GM19099 (cell line): ENCODE measurements at regions not wholly inside any gene's neighbourhood (a gene's known extent, or its start where the extent isn't known, plus 50 kb on each side); places are given as distances from the start of the nearest gene placed in this dataset.

Experiments used
- POLR2A ChIP-seq: IDR thresholded peaks from 3 replicates; pipeline ENCODE4 v1.6.1; 2011; ENCODE audit warnings: low read depth; ENCODE audit not compliant: insufficient read length; ENCODE audit errors: extremely low read depth

DNA sequence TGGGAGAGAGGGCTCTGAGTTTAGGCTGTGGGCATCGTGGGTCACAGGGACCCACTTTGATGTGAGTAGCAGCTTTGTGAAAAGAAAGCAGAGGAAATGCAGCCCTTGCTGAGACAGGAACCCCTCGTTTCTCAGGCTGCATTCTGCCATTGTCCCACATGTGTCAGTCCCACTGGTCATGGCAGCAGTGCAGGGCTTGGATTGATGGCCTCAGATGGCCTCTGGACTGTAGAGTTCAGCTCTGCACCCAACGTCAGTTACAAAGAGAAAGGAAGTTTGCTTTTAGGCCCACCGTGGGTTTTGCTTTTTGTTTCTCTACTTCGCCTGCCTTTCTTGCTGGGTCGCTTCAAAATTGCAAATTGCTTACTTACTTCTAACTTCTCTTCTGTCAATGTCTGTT, 248.3 kb upstream of the KLF3 start:
- no peak for TF ChIP-seq POLR2A

DNA sequence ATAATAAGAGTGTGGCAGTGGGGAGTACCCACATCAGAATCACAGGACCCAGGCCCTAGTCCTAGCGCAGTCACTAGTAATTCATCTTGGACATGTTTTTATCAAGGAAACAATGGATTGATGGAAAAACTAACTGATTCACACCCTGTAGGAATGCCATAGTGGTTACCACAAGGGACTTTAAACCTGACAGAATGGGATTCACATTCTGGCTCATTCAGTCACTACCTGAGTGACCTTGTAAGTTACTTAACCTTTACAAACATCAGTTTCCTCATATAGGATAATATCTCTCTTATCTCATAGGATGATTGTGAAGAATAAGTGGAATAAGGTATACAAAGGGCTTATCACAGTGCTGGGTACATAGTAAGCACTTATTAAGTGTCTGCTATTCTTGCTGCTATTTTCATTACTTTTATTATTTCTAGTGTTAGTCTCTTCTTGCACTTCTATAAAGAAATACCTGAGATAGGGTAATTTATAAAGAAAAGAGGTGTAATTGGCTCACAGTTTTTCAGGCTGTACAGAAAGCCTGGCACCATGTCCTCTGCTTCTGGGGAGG, 247.5 kb upstream of the KLF3 start:
- TF ChIP-seq POLR2A, result no peak

DNA sequence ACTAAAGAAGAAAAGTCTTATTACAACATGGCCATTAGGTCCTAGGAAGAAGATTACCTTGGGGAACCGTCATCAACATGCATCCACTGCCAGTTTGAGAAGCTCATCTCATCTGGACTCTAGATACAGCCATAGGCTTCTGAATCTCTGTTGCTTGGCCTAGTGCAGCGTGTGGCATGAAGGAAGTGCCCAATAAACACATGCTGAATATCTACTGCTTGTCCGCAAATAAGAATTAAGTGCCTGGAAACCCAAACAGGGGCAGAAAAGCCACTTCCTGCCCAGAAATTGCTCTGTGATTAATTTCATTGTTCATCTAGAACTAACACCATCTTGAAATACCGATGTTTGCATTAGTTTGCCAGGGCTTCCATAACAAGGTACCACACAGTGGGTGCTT, 241.1 kb upstream of the KLF3 start:
- no peak for TF ChIP-seq POLR2A

DNA sequence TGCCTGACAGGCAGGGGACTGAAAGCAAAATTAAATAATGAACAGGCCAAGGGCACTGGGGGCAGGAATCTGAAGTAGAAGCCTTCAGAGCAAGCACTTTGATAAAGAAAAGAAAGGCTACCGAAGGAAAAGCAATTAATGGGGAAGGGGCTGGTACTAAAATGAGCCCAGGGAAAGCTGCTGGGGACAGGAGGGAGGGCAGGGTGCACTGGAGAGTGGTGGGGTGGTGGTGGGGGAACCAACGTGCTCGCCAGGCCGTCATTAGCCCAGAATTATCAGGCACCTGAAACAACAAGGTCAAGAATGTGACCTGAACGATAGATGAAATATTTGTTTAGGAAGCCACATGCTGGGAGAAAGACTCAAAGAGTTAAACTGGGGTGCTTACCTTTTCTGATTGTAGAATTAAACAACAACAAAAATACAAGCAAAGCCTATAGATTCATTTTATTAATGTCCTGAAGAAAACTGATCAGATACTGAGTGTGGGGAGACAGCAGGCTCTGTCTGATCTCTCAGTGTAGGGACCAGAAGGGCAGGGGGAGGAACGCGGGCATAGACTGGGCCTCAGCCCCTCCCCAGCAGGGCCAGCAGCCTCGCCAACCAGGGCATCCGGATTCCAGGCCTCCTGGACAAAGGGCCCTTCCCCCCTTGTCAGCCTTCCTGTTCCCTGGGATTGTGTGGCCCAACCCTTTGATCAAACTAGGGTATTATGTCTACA, 239.7 kb upstream of the KLF3 start:
- no peak for TF ChIP-seq POLR2A

DNA sequence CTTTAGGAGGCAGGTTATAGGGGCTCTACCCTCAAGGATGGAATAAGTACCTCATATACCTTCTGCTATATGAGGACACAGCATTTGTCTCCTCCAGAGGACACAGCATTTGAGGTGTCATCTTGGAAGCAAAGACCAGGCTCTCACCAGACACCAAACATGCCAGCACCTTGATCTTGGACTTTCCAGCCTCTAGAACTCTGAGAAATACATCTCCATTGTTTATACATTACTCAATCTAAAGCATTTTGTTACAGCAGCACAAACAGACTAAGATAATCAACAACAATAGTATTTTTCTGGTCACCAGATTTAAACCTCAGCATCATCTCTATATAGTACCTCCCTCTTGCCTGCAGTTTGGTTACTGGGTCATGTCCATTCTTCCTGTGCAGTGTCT, 237.5 kb upstream of the KLF3 start:
- no peak for TF ChIP-seq POLR2A

DNA sequence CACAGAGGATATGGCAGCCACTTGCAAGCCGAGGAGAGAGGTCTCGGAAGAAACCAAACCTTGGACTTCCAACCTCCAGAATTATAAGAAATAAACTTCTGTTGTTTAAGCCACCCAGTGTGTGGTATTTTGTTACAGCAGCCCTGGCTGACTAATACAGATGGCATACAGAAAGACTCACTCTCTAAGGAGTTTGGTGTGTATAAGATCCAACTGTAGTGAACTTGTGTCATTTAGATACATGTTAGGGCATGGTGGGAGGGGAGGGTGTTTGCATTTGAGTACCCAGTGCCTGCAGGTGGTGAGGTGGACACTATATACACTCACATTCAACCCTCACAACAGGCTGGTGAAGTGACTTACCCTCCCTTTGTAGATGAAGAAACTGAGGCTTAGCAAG, 233.2 kb upstream of the KLF3 start:
- no peak for TF ChIP-seq POLR2A

DNA sequence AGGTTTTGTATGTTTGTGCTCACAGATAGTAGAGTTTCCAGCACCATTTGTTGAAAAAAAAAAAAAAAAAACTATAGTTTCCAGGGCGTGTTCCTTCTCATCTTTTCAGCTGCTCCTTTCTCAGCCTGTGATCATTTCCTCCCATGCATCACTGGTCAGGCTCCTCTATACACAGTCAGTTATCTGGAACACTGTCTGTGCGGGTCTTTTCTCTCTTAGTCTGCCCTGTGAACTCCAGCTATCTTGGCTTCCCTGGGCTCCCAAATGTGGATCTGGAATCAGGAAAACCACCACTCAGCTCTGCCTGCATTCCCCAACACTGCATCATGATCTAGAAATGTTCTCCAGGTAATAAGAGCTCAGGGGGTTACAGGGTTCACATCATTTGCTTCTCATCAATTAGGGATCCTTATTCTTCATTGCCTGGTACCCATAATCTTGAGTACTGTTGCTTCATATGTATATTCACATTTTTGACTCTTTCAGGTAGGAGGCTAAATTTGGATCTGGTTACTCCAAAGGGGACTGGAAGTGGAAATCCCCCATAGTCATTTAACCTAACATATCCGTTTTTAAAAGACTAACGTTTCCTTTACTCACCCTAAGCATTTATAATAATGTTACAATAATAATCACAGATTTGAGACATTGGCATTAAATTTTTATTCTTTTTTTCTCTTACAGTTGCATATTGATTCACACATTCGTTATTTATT, 221.8 kb upstream of the KLF3 start:
- TF ChIP-seq POLR2A, result no peak

DNA sequence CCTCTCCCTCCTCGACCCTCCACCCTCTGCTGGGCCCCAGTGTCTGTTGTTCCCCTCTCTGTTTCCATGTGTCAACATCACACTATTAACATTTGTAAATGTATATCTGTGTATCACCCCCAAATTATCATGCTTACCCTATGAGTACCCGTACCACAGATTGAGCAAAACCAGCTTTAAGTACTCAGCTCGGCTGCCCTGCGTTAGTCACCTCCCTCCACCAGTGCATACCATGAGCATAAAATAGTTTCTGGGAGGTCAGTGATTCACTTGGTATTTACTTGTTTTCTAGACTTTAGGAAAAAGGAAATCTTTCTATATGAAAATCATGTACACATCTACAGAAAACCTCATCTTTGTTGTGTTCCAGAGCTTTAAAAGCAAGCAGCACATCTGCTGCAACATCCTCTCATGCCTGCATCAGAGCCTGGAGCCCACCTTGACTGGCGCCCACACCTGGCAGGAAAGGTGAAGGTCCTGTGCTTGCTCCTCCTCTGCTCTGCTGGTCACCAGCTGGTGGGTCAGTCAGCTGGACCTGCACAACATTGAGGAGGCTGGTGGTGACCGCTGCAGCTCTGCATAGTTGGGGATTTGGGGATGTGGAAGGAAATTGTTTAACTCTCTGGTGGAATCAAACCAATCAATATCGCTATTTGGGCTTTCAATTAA, 214.4 kb upstream of the KLF3 start:
- TF ChIP-seq POLR2A, result no peak

DNA sequence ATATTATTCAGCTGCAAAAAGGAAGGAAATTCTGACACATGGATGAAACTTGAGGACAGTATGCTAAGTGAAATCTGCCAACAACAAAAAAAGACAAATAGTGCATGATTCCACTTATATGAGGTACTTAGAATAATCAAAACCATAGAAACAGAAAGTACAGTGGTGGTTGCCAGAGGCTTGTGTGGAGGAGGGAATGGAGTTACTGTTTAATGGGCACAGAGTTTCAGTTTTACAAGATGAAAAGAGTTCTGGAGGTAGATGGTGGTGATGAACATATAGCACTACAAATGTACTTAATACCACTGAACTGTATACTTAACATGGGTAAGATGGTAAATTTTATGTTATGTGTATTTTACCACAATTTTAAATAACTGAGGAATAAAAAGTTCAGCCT, 212.0 kb upstream of the KLF3 start:
- no peak for TF ChIP-seq POLR2A

DNA sequence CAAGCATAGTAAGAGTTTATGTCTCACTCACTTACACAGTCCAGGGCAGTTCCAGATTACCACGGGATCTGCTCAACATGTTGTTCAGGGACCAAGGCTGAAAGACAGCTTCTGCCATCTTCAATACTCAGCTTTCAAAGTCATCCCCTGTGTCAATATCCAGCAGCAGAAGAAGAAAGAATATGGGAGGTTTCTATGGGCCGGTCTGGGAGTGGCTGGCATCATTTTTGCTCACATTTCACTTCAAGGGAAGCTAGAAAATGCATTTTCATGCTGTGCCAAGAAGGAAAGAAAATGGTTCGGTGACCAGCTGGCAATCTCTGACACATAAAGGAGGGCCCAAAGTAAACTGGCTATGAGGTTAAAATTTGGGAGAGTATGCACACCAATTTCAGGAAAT, 211.5 kb upstream of the KLF3 start:
- no peak for TF ChIP-seq POLR2A

DNA sequence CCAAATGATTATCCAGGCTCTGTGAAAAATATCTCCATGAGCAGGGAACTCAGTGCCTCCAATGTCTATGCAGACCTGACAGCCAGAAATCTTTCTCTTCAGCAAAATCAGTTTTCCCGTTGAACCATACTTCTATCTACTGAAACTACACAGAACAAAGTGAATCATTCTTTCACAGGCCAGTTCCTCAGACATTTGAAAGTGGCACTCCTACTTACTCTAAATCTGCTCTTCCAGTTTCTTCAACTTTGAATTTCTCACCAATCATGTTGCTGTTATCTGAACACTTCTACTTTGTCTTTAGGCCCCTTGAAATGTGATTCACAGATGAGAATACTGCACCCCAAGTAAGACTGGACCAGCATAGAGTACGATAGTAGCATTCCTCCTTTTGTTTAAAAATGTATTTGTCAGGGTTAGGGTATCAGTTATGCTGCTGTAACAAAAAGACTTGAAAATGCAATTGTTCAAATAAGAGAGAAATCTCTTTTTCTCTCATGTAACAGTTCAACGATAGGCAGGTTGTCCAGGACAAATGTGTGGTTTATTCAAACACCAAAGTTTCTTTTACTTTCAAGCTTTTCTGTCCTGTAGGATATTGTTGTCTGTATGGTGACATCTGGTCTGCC, 210.6 kb upstream of the KLF3 start:
- no peak for TF ChIP-seq POLR2A

DNA sequence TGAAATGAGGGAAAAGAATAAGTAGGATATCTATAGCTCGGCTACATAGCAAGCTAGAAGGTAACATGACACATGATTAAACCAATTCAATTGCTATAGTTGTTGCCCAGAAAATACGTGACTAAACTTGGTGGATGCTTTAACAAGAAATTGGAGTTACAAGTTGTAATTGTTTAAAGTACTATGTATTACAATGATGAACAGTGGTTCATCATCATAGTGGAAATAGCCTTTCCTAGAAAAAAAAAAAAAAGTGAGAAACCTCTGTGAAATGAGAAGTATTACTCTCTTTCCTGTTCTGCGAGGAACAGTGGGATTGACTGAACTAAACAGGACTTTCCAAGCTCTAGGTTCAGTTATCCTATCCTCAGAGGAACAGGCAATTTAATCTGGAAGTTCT, 209.7 kb upstream of the KLF3 start:
- no peak for TF ChIP-seq POLR2A

DNA sequence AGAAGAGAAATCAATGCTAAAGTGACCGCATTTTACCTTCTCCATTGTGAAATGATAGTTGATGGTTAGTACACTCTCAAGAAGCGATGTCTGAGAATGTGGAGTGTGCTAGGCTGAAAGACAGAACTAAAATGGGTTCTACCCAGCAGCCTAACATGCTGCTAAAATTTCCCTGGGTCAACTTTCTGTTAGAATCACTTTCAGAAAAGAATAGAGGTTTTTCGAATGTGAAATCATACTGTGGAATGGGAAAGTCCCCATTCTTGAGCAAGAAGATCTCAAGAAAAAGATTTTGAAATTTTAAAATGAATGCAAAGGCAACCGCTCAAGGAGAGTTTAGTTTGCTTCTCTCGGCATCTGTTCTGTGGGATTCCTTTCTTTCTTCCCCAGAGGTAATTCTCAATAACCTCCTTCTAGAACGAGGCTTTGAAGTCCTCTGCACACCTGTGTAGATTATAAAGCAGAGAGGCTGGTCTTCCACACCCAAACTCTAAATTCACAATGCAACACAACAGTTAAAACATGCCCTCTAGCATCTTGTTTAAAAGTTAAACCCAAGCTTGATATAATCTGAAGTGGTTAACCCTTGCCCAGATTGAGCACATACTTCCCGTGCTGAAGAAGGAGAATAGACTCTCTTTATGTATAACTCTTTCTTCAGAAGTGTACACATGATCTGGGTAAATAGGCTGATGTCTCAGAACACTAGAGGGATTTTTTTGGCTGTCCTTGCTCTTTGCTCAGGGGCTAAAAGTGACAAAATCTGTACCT, 208.7 kb upstream of the KLF3 start:
- TF ChIP-seq POLR2A, result no peak

DNA sequence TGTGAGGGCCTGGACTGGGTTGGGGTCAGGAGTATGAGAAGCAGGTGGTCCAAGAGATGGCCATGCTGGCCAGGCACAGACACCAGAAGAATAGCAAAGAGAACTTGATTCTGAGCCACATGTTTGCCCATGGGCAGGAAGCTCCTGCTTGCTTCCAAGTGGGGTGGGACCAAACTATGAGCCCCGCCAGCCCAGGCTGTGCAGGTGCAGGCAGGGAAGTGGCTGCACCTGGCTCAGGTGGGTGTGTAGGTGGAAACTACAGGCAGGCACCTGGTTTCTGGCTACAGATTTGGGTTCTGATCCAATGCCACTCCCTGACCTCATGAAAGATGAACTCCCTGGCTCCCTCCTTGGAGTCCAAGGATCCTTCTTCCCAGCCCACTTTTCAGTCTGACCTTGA, 207.9 kb upstream of the KLF3 start:
- TF ChIP-seq POLR2A, result no peak

DNA sequence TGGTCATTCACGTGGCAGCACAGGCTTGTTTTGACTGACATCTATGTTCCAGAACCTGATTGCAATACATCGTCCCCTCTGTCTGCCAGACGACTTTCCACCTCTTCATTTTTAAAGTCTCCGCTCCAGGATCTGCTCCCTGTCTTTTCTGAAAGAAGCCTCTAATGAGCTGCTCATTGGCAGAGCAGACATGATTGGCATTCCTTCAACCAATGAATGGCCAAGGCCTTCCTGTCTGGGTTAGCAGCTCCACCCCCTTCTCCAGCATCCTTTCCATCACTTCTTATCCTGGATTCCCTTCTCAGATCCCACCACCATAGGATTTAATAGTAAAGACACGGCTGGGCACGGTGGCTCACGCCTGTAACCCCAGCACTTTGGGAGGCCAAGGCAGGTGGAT, 202.7 kb upstream of the KLF3 start:
- TF ChIP-seq POLR2A, result no peak
